Natural killer cell treated with Interleukin-12 subunit alpha and Interleukin-12 subunit beta and Interleukin-15 and Interleukin-18, amount 100 ng/mL, for 72 hours (primary cell): ENCODE measurements at regions not wholly inside any gene's neighbourhood (a gene's known extent, or its start where the extent isn't known, plus 50 kb on each side); places are given as distances from the start of the nearest gene placed in this dataset.
"Not testable (repeated sequence)": the region's sequence is repeated elsewhere in the genome, so short reads cannot be mapped to it uniquely, and the experiment has no call there.

Experiments
- ATAC-seq, 2 donors: fragments of 150-1000 bp; cut with Tn5 transposase in 1 of 2; sonication (Bioruptor Pico), chemical (Tn5 transposase) in 1 of 2; 2 replicates each; pipeline ENCODE4 v1.10.0; 2021
- DNase-seq: peaks from one replicate; pipeline ENCODE4 v3.0.0; 2022; ENCODE audit warnings: low spot score
- H3K27ac Mint-ChIP-seq, 2 donors: 1 replicate in 1 of 2; 2 replicates in 1 of 2; pipeline ENCODE4 v1.8.0; 2022; ENCODE audit warnings: mixed read lengths in 2 of 2, mild to moderate bottlenecking in 1 of 2, moderate library complexity in 1 of 2
- H3K27me3 Mint-ChIP-seq, 2 donors: 1 replicate in 1 of 2; 2 replicates in 1 of 2; pipeline ENCODE4 v1.8.0; 2022; ENCODE audit warnings: mixed read lengths in 2 of 2
- H3K36me3 Mint-ChIP-seq: one replicate; pipeline ENCODE4 v1.8.0; 2022; ENCODE audit warnings: mixed read lengths
- H3K4me1 Mint-ChIP-seq, 2 donors: 1 replicate in 1 of 2; 2 replicates in 1 of 2; pipeline ENCODE4 v1.8.0; 2022; ENCODE audit warnings: low read depth in 2 of 2, mixed read lengths in 2 of 2, mild to moderate bottlenecking in 1 of 2
- H3K4me3 Mint-ChIP-seq: one replicate; pipeline ENCODE4 v1.8.0; 2022; ENCODE audit warnings: mixed read lengths
- H3K9me3 Mint-ChIP-seq: 2 replicates; pipeline ENCODE4 v1.8.0; 2022; ENCODE audit warnings: mixed read lengths

DNA sequence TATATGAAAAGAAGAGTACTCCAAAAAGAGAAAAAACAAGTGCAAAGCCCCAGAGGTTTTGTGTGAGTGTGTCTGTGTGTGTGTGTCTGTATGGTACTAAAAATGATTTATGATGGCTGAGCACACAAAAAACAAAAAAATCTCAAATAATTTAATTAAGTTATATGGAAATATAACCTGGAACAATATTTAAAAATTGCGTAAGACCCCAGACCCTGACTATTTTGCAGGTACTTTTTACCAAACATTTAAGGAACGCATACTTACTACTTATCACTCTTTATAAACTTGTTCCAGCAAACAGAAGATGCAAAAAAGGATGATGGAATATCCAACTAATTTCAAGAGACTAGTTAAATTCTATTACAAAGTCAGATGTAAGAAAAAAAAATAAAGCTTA, 317.4 kb upstream of the KCNH7 start:
- DNase-seq (no peak), ATAC-seq (no peak)
- H3K36me3 Mint-ChIP-seq = no peaks in the 10 kb centered on the region
- H3K9me3 Mint-ChIP-seq = no peaks in the 10 kb centered on the region
- H3K4me1 Mint-ChIP-seq = no peaks in the 10 kb centered on the region
- H3K27me3 Mint-ChIP-seq = no peaks in the 10 kb centered on the region
- H3K4me3 Mint-ChIP-seq = no peak overlapping the region
- H3K27ac Mint-ChIP-seq = no peak overlapping the region

DNA sequence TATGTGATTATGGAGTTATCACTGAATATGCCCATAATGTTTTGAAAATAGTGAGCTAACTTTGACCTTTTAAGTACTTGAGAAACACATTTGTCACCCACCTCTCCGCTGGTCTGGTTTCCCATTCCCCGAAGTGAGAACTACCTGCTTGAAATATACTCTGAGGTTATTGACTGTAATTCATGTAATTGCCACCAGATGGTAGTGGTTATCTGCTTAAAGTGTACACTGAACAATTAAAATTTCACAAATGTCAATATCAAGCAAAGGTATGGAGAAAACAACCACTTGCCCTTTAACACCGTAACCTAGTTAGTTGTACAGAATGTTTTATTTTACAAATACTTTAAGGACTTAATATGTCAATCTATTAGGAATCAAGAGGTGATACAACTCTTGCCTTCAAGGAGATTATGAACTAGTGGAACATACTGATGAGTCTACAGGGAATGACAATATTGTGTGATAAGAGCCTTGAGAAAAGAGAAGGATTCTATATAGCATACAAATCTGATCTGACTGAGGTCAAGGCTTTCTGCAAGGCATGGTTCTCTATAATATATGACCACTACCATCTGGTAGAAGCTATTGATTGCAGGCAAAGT, 316.8 kb upstream of the KCNH7 start:
- Mint-ChIP-seq H3K4me1 (no peaks in the 10 kb centered on the region), H3K9me3 (no peaks in the 10 kb centered on the region), H3K36me3 (no peaks in the 10 kb centered on the region), H3K27ac (no peak overlapping the region), H3K4me3 (no peak overlapping the region), H3K27me3 (no peaks in the 10 kb centered on the region)
- ATAC-seq (no peak), DNase-seq (no peak)

DNA sequence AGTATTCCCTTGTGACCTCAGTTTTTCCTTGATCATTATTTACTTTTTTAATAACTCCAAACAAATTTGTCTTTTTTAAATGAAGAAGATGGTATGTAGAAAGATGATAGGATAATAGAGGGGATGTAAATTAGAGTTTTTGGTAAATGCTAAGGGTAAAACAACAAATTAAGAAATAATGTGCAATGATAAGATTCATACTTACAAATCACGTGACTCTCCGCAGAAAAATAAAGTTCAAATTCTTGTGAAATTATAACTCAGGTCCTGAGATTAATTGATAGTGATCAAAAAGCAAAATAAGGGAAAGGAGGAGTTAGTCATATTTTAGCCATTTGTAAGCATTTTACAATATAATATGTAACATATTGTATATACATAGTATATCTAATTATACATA, 304.1 kb upstream of the KCNH7 start:
- H3K27ac Mint-ChIP-seq = no peak overlapping the region
- H3K36me3 Mint-ChIP-seq = no peaks in the 10 kb centered on the region
- no peaks in the 10 kb centered on the region for H3K4me1 Mint-ChIP-seq
- H3K9me3 Mint-ChIP-seq = peaks cover 7% of the 10 kb centered on the region
- no peaks in the 10 kb centered on the region for H3K27me3 Mint-ChIP-seq
- no peak for DNase-seq
- no peak overlapping the region for H3K4me3 Mint-ChIP-seq
- ATAC-seq = no peak

DNA sequence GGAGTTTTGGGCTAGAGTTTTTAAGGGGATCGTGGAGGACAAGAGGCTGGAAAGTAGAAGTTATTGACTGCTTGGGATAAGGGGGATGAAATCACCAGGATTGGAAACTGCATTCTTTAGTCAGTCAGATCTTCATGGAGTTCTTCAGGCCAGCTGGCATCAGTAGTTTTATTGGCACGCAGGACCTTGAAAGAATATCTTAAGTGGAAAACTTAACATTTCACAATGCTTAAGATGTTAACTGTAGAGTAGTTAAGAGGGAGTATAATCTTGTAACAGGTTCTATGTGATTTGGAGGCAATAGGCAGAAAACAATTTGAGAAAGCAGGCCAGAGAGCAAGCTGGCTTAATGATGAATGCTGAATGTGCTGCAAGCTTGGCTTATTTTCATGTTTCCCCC, 300.4 kb upstream of the KCNH7 start:
- Mint-ChIP-seq H3K4me1 (no peaks in the 10 kb centered on the region), H3K36me3 (no peaks in the 10 kb centered on the region), H3K27me3 (no peaks in the 10 kb centered on the region), H3K27ac (no peak overlapping the region), H3K4me3 (no peak overlapping the region), H3K9me3 (peaks cover 7% of the 10 kb centered on the region)
- DNase-seq = no peak
- ATAC-seq = no peak

DNA sequence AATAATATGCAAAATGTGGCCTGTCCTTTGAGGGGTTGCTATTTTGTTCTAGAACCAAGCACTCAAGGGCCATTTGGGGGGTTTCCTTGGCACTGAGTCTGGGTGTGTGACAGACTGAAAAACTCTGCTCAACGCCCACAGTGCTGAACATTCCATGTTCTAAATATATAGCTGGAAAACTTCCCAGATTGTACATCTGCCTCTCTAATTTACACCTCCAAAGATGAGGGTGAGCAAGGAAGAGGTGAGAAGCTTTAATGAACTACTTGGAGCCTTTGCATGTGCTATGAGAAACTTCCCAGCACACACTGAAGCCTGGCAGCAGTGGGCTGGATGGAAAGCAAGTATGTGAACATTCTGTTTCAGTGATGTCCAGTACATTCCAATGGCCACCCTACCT, 296.7 kb upstream of the KCNH7 start:
- no peak overlapping the region for H3K27ac Mint-ChIP-seq
- ATAC-seq (no peak), DNase-seq (no peak)
- no peak overlapping the region for H3K4me3 Mint-ChIP-seq
- H3K9me3 Mint-ChIP-seq = peaks cover 4% of the 10 kb centered on the region
- no peaks in the 10 kb centered on the region for H3K27me3 Mint-ChIP-seq
- no peaks in the 10 kb centered on the region for H3K4me1 Mint-ChIP-seq
- H3K36me3 Mint-ChIP-seq = no peaks in the 10 kb centered on the region

DNA sequence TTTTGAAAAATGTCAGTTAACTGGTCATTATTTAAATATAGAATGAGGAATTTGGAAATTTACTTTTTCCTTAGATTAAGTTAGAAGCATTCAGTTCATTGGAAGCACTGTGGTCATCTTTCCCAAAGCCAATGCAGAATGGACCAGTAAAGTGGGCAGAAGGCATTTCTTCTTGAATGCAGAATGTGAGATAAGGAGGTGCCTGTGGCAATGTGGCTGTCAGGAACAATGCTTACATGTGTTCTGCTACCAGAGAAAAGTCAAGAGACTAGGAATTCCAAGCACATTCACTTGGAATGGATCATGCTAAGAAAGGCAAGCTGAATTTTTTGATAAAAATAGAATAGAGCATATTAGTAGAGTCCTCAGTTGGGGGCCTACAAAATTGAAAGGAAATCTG, 295.0 kb upstream of the KCNH7 start:
- Mint-ChIP-seq H3K36me3 (no peaks in the 10 kb centered on the region), H3K4me3 (no peak overlapping the region), H3K9me3 (peaks cover 6% of the 10 kb centered on the region), H3K27me3 (no peaks in the 10 kb centered on the region), H3K27ac (no peak overlapping the region), H3K4me1 (no peaks in the 10 kb centered on the region)
- ATAC-seq (no peak), DNase-seq (no peak)

DNA sequence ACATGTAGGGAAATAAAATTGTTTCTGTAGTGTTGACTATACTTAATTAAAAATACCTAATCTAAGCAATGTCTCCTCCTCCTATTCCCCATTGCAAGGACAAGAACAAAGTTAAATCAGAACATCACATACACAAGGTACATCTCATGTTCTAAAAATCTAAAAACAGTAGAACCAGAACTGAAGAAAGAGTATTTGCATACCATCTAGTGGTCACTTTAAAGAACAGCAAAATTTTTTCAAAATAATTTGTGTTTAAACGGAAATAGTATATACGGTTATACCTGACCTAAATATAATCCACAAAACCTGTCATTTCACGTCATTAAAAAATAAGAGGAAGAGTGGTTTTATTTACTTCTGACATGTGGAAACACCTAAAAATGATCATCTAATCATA, 294.3 kb upstream of the KCNH7 start:
- no peaks in the 10 kb centered on the region for H3K27me3 Mint-ChIP-seq
- ATAC-seq = no peak

DNA sequence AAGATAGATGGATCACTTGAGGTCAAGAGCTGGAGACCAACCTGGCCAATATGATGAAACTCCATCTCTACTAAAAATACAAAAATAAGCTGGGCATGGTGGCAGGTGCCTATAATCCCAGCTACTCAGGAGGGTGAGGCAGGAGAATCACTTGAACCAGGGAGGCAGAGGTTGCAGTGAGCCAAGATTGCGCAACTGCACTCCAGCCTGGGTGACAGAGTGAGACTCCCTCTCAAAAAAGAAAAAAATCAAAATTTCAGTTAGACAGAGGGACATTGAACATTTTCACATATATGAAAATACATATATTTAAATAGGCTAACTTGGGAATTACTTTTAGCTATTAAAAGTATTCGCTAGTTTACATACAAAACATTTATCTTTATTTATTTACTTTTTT, 293.6 kb upstream of the KCNH7 start:
- ATAC-seq, H3K27me3 Mint-ChIP-seq, DNase-seq, H3K27ac Mint-ChIP-seq, H3K9me3 Mint-ChIP-seq, H3K4me1 Mint-ChIP-seq, H3K36me3 Mint-ChIP-seq, H3K4me3 Mint-ChIP-seq: not testable (repeated sequence)

More for the DNA sequence above, 294.3 kb upstream of the KCNH7 start:
- Mint-ChIP-seq H3K4me1 (no peaks in the 10 kb centered on the region), H3K4me3 (no peak overlapping the region), H3K9me3 (peaks cover 5% of the 10 kb centered on the region), H3K36me3 (no peaks in the 10 kb centered on the region), H3K27ac (no peak overlapping the region)
- no peak for DNase-seq

DNA sequence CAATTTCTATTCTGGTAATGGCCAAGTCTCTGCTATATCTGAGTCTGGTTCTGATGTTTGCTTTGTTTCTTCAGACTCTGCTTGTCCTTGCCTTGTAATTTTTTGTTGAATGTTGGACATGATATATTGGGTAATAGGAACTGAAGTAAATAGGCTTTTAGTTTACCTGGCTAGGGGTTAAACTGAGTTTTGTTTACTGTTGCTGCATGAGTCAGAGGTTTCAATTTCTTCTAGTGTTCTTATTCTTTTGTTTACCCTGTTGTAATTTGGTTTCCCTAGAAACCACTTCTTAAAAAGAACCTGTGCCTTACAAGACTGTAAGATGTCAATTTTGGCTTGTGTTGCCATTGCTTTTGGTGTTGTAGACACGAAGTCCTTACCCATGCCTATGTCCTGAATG, 285.0 kb upstream of the KCNH7 start:
- no peak for DNase-seq
- Mint-ChIP-seq H3K27ac (no peak overlapping the region), H3K27me3 (no peaks in the 10 kb centered on the region), H3K4me1 (no peaks in the 10 kb centered on the region), H3K4me3 (no peak overlapping the region), H3K36me3 (no peaks in the 10 kb centered on the region), H3K9me3 (peaks cover 7% of the 10 kb centered on the region)
- no peak for ATAC-seq

DNA sequence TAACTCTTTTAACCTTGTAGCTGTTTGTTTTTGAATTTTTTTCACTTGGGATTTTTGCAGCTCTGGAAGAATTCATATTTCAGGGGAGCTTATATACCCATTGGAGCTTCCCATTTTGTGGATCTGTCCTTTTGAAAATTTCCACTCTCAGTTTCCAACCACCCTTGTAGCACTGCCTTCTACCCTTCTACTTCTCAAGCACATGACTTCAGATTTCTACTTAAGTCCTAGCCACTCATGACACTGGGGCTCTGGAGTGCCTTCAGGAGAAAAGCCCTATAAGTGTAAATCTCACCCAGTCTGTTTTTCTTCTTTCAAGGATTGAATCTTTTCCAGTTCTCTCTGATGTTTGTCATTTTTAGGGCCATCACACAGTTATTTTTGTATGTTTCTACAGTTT, 283.7 kb upstream of the KCNH7 start:
- no peak for ATAC-seq
- no peak for DNase-seq
- Mint-ChIP-seq H3K4me1 (no peaks in the 10 kb centered on the region), H3K27ac (no peak overlapping the region), H3K9me3 (peaks cover 7% of the 10 kb centered on the region), H3K4me3 (no peak overlapping the region), H3K36me3 (no peaks in the 10 kb centered on the region), H3K27me3 (no peaks in the 10 kb centered on the region)

DNA sequence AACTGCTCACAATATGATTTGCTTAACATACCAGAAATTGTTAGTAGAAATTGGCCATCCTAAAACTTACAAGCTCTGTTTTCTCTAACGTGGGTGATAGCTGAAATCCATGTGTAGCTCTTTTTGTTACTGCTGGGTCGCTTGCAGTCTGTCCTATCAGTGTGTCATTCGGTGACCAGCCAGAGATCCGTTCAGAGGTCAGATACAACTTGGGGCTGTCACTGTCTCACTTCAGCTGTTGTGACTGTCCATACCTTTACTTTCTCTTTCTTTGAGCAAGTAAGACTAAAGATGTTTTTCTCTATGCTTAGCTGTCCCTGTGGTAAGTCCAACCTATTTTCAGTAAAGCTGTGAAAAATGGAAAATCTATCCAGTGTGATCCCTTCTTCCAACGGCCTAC, 282.9 kb upstream of the KCNH7 start:
- DNase-seq = no peak
- H3K9me3 Mint-ChIP-seq = peaks cover 7% of the 10 kb centered on the region
- no peaks in the 10 kb centered on the region for H3K4me1 Mint-ChIP-seq
- H3K27me3 Mint-ChIP-seq = no peaks in the 10 kb centered on the region
- ATAC-seq = no peak
- no peak overlapping the region for H3K27ac Mint-ChIP-seq
- no peaks in the 10 kb centered on the region for H3K36me3 Mint-ChIP-seq
- no peak overlapping the region for H3K4me3 Mint-ChIP-seq

DNA sequence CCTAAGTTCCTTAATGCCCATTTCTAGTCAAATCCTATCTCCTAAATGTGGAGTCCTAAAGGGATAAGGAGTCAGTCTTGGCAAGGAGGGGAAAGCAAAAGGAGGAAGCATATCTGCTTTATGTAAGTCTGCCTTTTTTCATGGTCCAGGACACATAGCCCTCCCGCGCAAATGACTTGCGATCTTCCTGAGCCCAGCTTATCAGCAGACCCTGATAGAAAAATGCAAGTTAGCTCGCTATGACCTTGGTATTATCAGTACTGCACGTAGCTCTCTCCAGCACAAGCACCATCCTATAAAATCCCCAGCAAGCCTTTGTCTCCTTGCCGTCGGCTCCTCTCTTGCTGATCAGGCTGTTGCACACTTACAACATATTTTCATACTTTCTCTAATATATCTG, 281.4 kb upstream of the KCNH7 start:
- H3K4me3 Mint-ChIP-seq = no peak overlapping the region
- no peak for DNase-seq
- no peak overlapping the region for H3K27ac Mint-ChIP-seq
- no peaks in the 10 kb centered on the region for H3K27me3 Mint-ChIP-seq
- H3K9me3 Mint-ChIP-seq = peaks cover 4% of the 10 kb centered on the region
- no peak for ATAC-seq
- H3K4me1 Mint-ChIP-seq = no peaks in the 10 kb centered on the region
- H3K36me3 Mint-ChIP-seq = no peaks in the 10 kb centered on the region

DNA sequence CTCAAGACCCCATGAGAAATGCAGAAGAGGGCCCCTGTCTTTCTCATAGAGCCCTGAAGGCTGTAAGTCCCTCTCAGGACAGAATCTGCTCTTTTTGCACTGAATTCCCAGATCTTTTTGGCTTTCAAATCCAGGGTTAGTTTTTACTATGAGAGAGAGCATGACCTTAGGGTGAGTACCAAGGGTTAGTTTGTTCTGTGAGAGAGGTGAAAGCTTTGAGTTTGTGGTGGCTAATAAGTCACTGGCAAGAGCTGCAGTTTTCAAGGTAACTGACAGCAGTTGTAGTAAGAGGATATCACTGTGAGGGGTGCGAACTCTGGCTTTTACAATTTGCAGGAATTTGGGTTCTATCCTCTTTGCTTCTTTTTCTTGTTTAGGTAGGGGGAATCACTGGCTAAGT, 248.4 kb upstream of the KCNH7 start:
- ATAC-seq (no peak), DNase-seq (no peak)
- Mint-ChIP-seq H3K4me1 (no peaks in the 10 kb centered on the region), H3K36me3 (no peaks in the 10 kb centered on the region), H3K4me3 (no peak overlapping the region), H3K27me3 (no peaks in the 10 kb centered on the region), H3K9me3 (peaks cover 13% of the 10 kb centered on the region), H3K27ac (no peak overlapping the region)

DNA sequence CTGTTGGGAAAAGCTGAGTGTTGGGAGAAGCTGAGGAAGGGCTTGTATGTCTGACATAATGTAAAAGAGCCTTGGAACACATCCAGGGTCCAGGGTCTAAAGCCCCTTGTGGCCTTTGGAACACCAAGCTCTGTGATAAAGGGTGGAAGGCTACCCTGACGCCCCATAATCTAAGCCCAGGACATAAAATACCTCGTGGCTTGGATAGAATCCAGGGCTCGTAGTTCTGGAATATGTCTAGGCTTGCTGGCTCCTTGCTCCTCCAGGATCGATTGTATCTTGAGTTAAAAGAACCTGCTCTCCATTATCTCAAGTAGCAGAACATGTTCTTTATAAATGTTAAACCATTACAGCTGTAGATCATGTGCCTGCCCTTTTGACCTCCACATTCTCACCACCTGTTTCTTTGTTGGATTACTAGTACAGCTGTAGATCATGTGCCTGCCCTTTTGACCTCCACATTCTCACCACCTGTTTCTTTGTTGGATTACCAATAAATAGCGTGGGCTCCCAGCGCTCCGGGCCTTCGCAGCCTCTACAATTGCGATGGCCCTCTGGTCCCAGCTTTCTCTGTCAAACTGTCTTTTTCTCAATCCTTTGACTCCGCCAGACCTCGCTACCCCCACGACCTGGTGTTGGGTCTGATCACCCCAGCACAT, 246.9 kb upstream of the KCNH7 start:
- not testable (repeated sequence) for H3K4me3 Mint-ChIP-seq, DNase-seq, ATAC-seq, H3K27me3 Mint-ChIP-seq, H3K36me3 Mint-ChIP-seq, H3K4me1 Mint-ChIP-seq, H3K27ac Mint-ChIP-seq
- H3K9me3 Mint-ChIP-seq = peaks cover 13% of the 10 kb centered on the region

DNA sequence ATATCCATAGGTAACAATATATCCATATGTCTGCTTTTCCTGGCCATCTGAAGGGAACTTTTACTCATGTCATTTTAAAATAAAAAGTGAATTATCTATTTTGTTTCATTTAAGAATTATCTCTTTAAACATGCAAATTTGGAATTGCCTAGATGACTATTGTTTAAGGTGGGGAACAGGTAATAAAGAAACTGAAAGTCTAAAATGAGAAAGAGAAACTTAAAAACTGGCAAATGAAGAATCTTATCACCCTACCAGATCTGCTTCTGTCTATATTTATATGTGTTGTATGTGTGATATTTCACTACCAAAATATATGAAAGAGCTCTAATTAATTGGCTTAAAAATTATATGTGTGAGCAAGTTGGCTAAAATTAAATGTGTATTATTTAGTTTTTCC, 243.2 kb upstream of the KCNH7 start:
- Mint-ChIP-seq H3K36me3 (no peaks in the 10 kb centered on the region), H3K4me3 (no peak overlapping the region), H3K4me1 (no peaks in the 10 kb centered on the region), H3K9me3 (peaks cover 21% of the 10 kb centered on the region), H3K27ac (no peak overlapping the region), H3K27me3 (no peaks in the 10 kb centered on the region)
- ATAC-seq (no peak), DNase-seq (no peak)
